ENCODE measurements at regions not wholly inside any gene's neighbourhood (a gene's known extent, or its start where the extent isn't known, plus 50 kb on each side); places are given as distances from the start of the nearest gene placed in this dataset.

DNA sequence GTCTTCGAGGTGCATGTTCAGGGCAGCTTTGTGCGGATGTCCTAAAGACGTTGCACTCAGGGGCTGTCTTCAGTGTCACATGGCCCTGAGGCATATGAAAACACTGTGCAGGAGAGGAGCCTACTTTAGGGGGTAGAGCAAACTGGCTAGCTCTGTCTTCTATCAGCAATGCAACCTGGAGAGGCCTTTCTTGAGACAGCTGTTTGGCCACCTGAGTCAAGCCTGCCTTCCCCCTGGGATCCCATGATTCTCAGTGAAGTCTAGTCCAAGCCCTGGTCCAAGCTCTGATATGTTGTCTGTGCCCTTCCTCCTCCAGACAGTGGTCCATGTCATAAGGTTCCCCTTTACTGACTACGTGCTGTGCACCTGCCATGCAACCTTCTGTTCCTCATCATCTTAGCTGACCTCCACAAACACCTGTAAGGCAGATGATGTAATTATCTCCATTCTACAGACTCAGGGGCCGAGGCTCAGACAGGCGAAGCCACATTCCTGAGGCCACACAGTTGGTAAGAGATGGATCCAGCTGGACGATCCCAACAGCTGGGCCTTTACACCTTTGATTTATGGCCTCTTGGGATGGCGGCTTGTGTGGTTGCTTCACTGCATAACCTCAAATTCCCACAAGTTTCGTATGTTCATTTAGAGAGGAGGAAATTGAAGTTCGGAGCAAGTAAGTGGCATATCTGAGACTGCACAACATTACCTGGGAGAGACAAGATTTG is 109.9 kb downstream of the COPS8 start:
- DNase-seq = peak in 1 of 2 experiments; percentile 16
- no peak overlapping the region for H3K27ac ChIP-seq
- ChIA-PET POLR2A (ENCODE audit: unreplicated experiment) (interaction anchor here (0.5 kb wide), 1 partner anchor 140 kb away, joined by 6 read pairs; no protein-coding TSS in a partner anchor), CTCF (no interaction called here)
- H3K36me3 ChIP-seq (ENCODE audit: low read depth) = no peaks in the 10 kb centered on the region
- intact Hi-C loops (cut with micrococcal nuclease; ENCODE audit: unreplicated experiment) = no loop called here
- no peak overlapping the region for H2AFZ ChIP-seq
- TF ChIP-seq, protein P1, sequence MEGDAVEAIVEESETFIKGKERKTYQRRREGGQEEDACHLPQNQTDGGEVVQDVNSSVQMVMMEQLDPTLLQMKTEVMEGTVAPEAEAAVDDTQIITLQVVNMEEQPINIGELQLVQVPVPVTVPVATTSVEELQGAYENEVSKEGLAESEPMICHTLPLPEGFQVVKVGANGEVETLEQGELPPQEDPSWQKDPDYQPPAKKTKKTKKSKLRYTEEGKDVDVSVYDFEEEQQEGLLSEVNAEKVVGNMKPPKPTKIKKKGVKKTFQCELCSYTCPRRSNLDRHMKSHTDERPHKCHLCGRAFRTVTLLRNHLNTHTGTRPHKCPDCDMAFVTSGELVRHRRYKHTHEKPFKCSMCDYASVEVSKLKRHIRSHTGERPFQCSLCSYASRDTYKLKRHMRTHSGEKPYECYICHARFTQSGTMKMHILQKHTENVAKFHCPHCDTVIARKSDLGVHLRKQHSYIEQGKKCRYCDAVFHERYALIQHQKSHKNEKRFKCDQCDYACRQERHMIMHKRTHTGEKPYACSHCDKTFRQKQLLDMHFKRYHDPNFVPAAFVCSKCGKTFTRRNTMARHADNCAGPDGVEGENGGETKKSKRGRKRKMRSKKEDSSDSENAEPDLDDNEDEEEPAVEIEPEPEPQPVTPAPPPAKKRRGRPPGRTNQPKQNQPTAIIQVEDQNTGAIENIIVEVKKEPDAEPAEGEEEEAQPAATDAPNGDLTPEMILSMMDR (conservative IDR thresholded peaks at IDR 0.05) = no peak
- TF ChIP-seq EZH2 (IDR thresholded peaks at IDR 0.05; ENCODE audit: low read depth) = no peak
- peaks cover 45% of the 10 kb centered on the region for H3K4me1 ChIP-seq (replicated peaks; ENCODE audit: insufficient read depth)
- H3K79me2 ChIP-seq (ENCODE audit: low read depth) = no peaks in the 10 kb centered on the region
- H3K4me2 ChIP-seq = no peak overlapping the region
- no peaks in the 10 kb centered on the region for H3K27me3 ChIP-seq (ENCODE audit: insufficient read depth, low read depth)
- no peaks in the 10 kb centered on the region for H4K20me1 ChIP-seq (ENCODE audit: insufficient read depth)
- no peaks in the 10 kb centered on the region for H3K9me2 ChIP-seq (ENCODE audit: insufficient read depth)
- no peaks in the 10 kb centered on the region for H3K9me3 ChIP-seq (ENCODE audit: insufficient read depth, low read depth)
- no peak overlapping the region for H3K4me3 ChIP-seq
- BruUV-seq (replicated peaks) = no TSS peak
- peaks cover 21% of the 10 kb centered on the region; the same call in 1 of the 2 replicates for H3F3A ChIP-seq (ENCODE audit: insufficient read depth, low read depth)

DNA sequence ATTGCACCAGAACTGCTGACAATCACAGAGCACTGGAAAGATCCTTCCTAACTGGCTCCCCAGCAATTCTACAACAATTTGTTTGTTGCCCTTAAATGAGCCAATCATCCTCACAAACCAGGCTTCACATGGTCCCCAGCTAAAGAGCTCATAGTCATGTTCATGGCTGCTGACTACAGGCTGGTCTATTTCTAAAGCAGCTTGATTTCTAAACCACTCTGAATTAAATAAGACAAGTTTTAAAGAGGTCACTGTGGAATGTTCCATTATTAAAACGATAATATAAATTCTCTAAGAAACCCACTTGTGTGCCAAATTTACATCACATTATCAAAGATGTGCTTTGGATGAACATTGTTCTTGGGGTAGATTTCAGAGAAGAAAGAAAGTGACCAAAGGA is 110.7 kb downstream of the COPS8 start:
- intact Hi-C loops (cut with micrococcal nuclease; ENCODE audit: unreplicated experiment) = no loop called here
- no peaks in the 10 kb centered on the region for H3K79me2 ChIP-seq (ENCODE audit: low read depth)
- H3K27me3 ChIP-seq (ENCODE audit: insufficient read depth, low read depth) = no peaks in the 10 kb centered on the region
- H2AFZ ChIP-seq = no peak overlapping the region
- H3K4me1 ChIP-seq (replicated peaks; ENCODE audit: insufficient read depth) = peaks cover 53% of the 10 kb centered on the region
- BruUV-seq (replicated peaks) = no TSS peak
- H4K20me1 ChIP-seq (ENCODE audit: insufficient read depth) = no peaks in the 10 kb centered on the region
- POLR2A ChIA-PET (ENCODE audit: unreplicated experiment) = interaction anchor here (0.6 kb wide), 1 partner anchor 217 kb away, joined by 6 read pairs; the partner anchor contains the start of gene COL6A3
- DNase-seq = no peak
- H3K27ac ChIP-seq = peak overlapping the region; percentile 24; the same call in 1 of the 2 replicates
- TF ChIP-seq EZH2 (IDR thresholded peaks at IDR 0.05; ENCODE audit: low read depth) = no peak
- TF ChIP-seq, protein P1 (conservative IDR thresholded peaks at IDR 0.05) = no peak
- H3K4me3 ChIP-seq = no peak overlapping the region
- H3K9me3 ChIP-seq (ENCODE audit: insufficient read depth, low read depth) = no peaks in the 10 kb centered on the region
- no peaks in the 10 kb centered on the region for H3K36me3 ChIP-seq (ENCODE audit: low read depth)
- no peaks in the 10 kb centered on the region for H3K9me2 ChIP-seq (ENCODE audit: insufficient read depth)
- CTCF ChIA-PET = interaction anchor here (0.5 to 1.0 kb wide), 3 partner anchors 10 to 317 kb away, joined by 3 to 6 read pairs (median 3); no protein-coding TSS in a partner anchor
- peak overlapping the region; percentile 53 for H3K4me2 ChIP-seq
- peaks cover 25% of the 10 kb centered on the region; the same call in 1 of the 2 replicates for H3F3A ChIP-seq (ENCODE audit: insufficient read depth, low read depth)

- H3K27me3 ChIP-seq (ENCODE audit: insufficient read depth, low read depth) = no peaks in the 10 kb centered on the region
- no peak overlapping the region for H2AFZ ChIP-seq
- peaks cover 32% of the 10 kb centered on the region for H3F3A ChIP-seq (ENCODE audit: insufficient read depth, low read depth)
- no peaks in the 10 kb centered on the region for H3K36me3 ChIP-seq (ENCODE audit: low read depth)
- H3K4me1 ChIP-seq (replicated peaks; ENCODE audit: insufficient read depth) = peaks cover 59% of the 10 kb centered on the region
- POLR2A ChIA-PET (ENCODE audit: unreplicated experiment) = interaction anchor here (0.6 kb wide), 2 partner anchors 217 to 1108 kb away, joined by 6 to 13 read pairs; partner anchors contain the start of gene COL6A3
- H4K20me1 ChIP-seq (ENCODE audit: insufficient read depth) = no peaks in the 10 kb centered on the region
- BruUV-seq (replicated peaks) = no TSS peak
- intact Hi-C loops (cut with micrococcal nuclease; ENCODE audit: unreplicated experiment) = no loop called here
- no peak for TF ChIP-seq EZH2 (IDR thresholded peaks at IDR 0.05; ENCODE audit: low read depth)
- TF ChIP-seq, protein P1 (conservative IDR thresholded peaks at IDR 0.05) = no peak
- no peaks in the 10 kb centered on the region for H3K9me3 ChIP-seq (ENCODE audit: insufficient read depth, low read depth)
- no peak overlapping the region for H3K4me3 ChIP-seq
- H3K9me2 ChIP-seq (ENCODE audit: insufficient read depth) = no peaks in the 10 kb centered on the region
- no peaks in the 10 kb centered on the region for H3K79me2 ChIP-seq (ENCODE audit: low read depth)
- H3K27ac ChIP-seq = peak overlapping the region; percentile 24; the same call in 1 of the 2 replicates
- CTCF ChIA-PET = interaction anchor here (0.5 to 1.0 kb wide), 3 partner anchors 10 to 316 kb away, joined by 3 to 6 read pairs (median 3); no protein-coding TSS in a partner anchor
- peak overlapping the region; percentile 53 for H3K4me2 ChIP-seq
- DNase-seq = peak; percentile 59 to 84
Measured at GRCh38 chr2:237196866-237197618, 111.4 kb downstream of the COPS8 start.
